ENCODE measurements at regions not wholly inside any gene's neighbourhood (a gene's known extent, or its start where the extent isn't known, plus 50 kb on each side); places are given as distances from the start of the nearest gene placed in this dataset.

DNA sequence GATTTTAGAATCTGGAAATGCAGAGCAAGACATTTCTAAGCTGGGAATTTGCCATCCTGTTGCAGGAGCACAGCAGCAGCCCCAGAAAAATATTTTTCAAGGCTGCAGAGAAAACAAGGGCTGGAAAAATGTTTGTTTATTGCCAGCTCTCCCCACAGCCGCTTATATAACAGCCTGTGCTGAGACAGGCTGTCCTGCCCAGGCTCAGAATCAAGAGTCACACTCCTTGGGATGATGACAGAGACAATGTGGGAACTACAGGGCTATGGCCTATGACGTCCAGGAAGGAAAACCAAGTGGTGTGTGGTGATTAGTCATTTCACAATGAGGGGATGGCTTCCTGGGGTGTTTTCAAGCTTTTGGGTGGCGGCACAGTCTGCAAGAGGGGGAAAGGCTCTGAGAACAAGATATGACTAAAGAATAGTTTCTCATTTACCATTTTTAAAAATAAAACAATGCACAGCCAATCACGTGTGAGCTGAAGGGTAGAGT, 136.3 kb upstream of the SERP2 start (continued):
- TF ChIP-seq, protein P1, sequence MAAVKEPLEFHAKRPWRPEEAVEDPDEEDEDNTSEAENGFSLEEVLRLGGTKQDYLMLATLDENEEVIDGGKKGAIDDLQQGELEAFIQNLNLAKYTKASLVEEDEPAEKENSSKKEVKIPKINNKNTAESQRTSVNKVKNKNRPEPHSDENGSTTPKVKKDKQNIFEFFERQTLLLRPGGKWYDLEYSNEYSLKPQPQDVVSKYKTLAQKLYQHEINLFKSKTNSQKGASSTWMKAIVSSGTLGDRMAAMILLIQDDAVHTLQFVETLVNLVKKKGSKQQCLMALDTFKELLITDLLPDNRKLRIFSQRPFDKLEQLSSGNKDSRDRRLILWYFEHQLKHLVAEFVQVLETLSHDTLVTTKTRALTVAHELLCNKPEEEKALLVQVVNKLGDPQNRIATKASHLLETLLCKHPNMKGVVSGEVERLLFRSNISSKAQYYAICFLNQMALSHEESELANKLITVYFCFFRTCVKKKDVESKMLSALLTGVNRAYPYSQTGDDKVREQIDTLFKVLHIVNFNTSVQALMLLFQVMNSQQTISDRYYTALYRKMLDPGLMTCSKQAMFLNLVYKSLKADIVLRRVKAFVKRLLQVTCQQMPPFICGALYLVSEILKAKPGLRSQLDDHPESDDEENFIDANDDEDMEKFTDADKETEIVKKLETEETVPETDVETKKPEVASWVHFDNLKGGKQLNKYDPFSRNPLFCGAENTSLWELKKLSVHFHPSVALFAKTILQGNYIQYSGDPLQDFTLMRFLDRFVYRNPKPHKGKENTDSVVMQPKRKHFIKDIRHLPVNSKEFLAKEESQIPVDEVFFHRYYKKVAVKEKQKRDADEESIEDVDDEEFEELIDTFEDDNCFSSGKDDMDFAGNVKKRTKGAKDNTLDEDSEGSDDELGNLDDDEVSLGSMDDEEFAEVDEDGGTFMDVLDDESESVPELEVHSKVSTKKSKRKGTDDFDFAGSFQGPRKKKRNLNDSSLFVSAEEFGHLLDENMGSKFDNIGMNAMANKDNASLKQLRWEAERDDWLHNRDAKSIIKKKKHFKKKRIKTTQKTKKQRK (IDR thresholded peaks at IDR 0.05; ENCODE audit: low read depth, low read length) = no peak
- no peak for TF ChIP-seq SPI1 (IDR thresholded peaks at IDR 0.05; ENCODE audit: borderline replicate concordance, insufficient read depth, low read depth, low read length)
- TF ChIP-seq LARP7 (IDR thresholded peaks at IDR 0.05) = no peak
- TF ChIP-seq RAD21 (IDR thresholded peaks at IDR 0.05; ENCODE audit: insufficient read depth, low read depth, low read length) = no peak
- TF ChIP-seq BMI1 (IDR thresholded peaks at IDR 0.05; ENCODE audit: borderline replicate concordance) = no peak
- 0 out of 2 replicates have a peak, but pooled peaks have one; percentile 13 for TF ChIP-seq GABPA (IDR thresholded peaks at IDR 0.05; ENCODE audit: low read depth)
- TF ChIP-seq, protein P2, sequence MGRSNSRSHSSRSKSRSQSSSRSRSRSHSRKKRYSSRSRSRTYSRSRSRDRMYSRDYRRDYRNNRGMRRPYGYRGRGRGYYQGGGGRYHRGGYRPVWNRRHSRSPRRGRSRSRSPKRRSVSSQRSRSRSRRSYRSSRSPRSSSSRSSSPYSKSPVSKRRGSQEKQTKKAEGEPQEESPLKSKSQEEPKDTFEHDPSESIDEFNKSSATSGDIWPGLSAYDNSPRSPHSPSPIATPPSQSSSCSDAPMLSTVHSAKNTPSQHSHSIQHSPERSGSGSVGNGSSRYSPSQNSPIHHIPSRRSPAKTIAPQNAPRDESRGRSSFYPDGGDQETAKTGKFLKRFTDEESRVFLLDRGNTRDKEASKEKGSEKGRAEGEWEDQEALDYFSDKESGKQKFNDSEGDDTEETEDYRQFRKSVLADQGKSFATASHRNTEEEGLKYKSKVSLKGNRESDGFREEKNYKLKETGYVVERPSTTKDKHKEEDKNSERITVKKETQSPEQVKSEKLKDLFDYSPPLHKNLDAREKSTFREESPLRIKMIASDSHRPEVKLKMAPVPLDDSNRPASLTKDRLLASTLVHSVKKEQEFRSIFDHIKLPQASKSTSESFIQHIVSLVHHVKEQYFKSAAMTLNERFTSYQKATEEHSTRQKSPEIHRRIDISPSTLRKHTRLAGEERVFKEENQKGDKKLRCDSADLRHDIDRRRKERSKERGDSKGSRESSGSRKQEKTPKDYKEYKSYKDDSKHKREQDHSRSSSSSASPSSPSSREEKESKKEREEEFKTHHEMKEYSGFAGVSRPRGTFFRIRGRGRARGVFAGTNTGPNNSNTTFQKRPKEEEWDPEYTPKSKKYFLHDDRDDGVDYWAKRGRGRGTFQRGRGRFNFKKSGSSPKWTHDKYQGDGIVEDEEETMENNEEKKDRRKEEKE (IDR thresholded peaks at IDR 0.05) = no peak
- TF ChIP-seq KAT2A (conservative IDR thresholded peaks at IDR 0.05; ENCODE audit: control insufficient read depth, low read depth, low read length) = no peak
- TF ChIP-seq SUPT20H (IDR thresholded peaks at IDR 0.05; ENCODE audit: borderline replicate concordance, control insufficient read depth, low read depth, low read length) = no peak
- TF ChIP-seq, protein P3, sequence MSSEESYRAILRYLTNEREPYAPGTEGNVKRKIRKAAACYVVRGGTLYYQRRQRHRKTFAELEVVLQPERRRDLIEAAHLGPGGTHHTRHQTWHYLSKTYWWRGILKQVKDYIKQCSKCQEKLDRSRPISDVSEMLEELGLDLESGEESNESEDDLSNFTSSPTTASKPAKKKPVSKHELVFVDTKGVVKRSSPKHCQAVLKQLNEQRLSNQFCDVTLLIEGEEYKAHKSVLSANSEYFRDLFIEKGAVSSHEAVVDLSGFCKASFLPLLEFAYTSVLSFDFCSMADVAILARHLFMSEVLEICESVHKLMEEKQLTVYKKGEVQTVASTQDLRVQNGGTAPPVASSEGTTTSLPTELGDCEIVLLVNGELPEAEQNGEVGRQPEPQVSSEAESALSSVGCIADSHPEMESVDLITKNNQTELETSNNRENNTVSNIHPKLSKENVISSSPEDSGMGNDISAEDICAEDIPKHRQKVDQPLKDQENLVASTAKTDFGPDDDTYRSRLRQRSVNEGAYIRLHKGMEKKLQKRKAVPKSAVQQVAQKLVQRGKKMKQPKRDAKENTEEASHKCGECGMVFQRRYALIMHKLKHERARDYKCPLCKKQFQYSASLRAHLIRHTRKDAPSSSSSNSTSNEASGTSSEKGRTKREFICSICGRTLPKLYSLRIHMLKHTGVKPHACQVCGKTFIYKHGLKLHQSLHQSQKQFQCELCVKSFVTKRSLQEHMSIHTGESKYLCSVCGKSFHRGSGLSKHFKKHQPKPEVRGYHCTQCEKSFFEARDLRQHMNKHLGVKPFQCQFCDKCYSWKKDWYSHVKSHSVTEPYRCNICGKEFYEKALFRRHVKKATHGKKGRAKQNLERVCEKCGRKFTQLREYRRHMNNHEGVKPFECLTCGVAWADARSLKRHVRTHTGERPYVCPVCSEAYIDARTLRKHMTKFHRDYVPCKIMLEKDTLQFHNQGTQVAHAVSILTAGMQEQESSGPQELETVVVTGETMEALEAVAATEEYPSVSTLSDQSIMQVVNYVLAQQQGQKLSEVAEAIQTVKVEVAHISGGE (CRISPR knock-in tag; IDR thresholded peaks at IDR 0.05) = no peak
- TF ChIP-seq, protein P4, sequence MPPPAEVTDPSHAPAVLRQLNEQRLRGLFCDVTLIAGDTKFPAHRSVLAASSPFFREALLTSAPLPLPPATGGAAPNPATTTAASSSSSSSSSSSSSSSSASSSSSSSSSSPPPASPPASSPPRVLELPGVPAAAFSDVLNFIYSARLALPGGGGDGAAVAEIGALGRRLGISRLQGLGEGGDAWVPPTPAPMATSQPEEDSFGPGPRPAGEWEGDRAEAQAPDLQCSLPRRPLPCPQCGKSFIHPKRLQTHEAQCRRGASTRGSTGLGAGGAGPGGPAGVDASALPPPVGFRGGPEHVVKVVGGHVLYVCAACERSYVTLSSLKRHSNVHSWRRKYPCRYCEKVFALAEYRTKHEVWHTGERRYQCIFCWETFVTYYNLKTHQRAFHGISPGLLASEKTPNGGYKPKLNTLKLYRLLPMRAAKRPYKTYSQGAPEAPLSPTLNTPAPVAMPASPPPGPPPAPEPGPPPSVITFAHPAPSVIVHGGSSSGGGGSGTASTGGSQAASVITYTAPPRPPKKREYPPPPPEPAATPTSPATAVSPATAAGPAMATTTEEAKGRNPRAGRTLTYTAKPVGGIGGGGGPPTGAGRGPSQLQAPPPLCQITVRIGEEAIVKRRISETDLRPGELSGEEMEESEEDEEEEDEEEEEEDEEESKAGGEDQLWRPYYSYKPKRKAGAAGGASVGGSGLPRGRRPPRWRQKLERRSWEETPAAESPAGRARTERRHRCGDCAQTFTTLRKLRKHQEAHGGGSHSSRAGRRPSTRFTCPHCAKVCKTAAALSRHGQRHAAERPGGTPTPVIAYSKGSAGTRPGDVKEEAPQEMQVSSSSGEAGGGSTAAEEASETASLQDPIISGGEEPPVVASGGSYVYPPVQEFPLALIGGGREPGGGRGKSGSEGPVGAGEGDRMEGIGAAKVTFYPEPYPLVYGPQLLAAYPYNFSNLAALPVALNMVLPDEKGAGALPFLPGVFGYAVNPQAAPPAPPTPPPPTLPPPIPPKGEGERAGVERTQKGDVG (CRISPR knock-in tag; IDR thresholded peaks at IDR 0.05) = no peak
- no peak for TF ChIP-seq TCF12 (IDR thresholded peaks at IDR 0.05; ENCODE audit: low read depth, low read length)

All from GM12878 (cell line).